Thoracic aorta (tissue), 2 donors: ENCODE measurements at regions not wholly inside any gene's neighbourhood (a gene's known extent, or its start where the extent isn't known, plus 50 kb on each side); places are given as distances from the start of the nearest gene placed in this dataset.

Source experiments
- ATAC-seq: fragments of 150-250 bp; one replicate; pipeline ENCODE4 v1.8.0; 2017; ENCODE audit warnings: low read depth; ENCODE audit not compliant: insufficient number of reproducible peaks, low FRiP score
- DNase-seq: peaks from one replicate; pipeline ENCODE4 v3.0.0-alpha.2; 2020; ENCODE audit warnings: low spot score
- H3K27ac ChIP-seq, 2 donors: fragments of 200-600 bp; sonication (generic); 1 replicate in 1 of 2; 2 replicates in 1 of 2; pipeline ENCODE4 v1.5.1; 2016; ENCODE audit warnings: mild to moderate bottlenecking in 2 of 2, moderate library complexity in 2 of 2
- H3K27me3 ChIP-seq: fragments of 200-600 bp; sonication (generic); replicated peaks from 2 replicates; pipeline ENCODE4 v1.6.0; 2016; ENCODE audit warnings: mild to moderate bottlenecking; ENCODE audit not compliant: insufficient read depth
- H3K36me3 ChIP-seq: fragments of 200-600 bp; sonication (generic); one replicate; pipeline ENCODE4 v1.5.1; 2016
- H3K4me1 ChIP-seq, 2 donors: fragments of 200-600 bp; sonication (generic); 1 replicate in 1 of 2; 2 replicates in 1 of 2; pipeline versions ENCODE4 v1.5.1 to v1.6.0; 2016; ENCODE audit warnings: low read depth in 2 of 2, mild to moderate bottlenecking in 1 of 2; ENCODE audit not compliant: control insufficient read depth in 1 of 2
- H3K4me3 ChIP-seq: fragments of 200-600 bp; sonication (generic); 2 replicates; pipeline ENCODE4 v1.5.1; 2016; ENCODE audit warnings: mild to moderate bottlenecking
- H3K9me3 ChIP-seq: fragments of 200-600 bp; sonication (generic); 2 replicates; pipeline ENCODE4 v1.5.1; 2016
- TF ChIP-seq, protein P1 (sequence below): fragments of 200-600 bp; sonication (generic); IDR thresholded peaks from one replicate; pipeline ENCODE4 v1.5.1; 2019; ENCODE audit warnings: antibody characterized with exemption

DNA sequence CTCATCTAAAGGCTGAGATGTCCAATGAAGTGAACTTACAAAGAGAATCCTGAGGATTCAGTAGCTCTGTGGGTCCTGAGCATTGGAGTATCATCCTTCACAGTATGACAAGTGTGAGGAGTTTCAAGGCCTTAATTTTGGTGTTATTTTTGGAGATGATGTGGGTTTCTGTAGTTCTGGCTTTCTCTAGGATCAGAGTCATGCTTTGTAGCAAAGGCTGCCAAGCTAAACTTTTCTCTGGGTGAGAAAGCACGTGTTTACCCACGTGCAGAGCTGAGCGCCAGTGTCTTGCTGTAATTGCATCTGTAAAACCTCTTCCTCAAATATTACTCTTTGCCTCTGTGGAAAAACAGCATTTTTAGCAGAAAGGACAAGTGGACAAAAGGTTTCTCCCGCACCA is 387.8 kb upstream of the LYPLAL1 start:
- Histone ChIP-seq H3K4me1 (peaks cover 4 to 11% of the 10 kb centered on the region in 2 donors), H3K27ac (no peak overlapping the region), H3K4me3 (peak overlapping the region; percentile 39), H3K27me3 (no peaks in the 10 kb centered on the region), H3K9me3 (no peaks in the 10 kb centered on the region), H3K36me3 (no peaks in the 10 kb centered on the region)
- DNase-seq (peak; percentile 3), ATAC-seq (peak; percentile 25)
- TF ChIP-seq, protein P1, sequence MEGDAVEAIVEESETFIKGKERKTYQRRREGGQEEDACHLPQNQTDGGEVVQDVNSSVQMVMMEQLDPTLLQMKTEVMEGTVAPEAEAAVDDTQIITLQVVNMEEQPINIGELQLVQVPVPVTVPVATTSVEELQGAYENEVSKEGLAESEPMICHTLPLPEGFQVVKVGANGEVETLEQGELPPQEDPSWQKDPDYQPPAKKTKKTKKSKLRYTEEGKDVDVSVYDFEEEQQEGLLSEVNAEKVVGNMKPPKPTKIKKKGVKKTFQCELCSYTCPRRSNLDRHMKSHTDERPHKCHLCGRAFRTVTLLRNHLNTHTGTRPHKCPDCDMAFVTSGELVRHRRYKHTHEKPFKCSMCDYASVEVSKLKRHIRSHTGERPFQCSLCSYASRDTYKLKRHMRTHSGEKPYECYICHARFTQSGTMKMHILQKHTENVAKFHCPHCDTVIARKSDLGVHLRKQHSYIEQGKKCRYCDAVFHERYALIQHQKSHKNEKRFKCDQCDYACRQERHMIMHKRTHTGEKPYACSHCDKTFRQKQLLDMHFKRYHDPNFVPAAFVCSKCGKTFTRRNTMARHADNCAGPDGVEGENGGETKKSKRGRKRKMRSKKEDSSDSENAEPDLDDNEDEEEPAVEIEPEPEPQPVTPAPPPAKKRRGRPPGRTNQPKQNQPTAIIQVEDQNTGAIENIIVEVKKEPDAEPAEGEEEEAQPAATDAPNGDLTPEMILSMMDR: no peak

DNA sequence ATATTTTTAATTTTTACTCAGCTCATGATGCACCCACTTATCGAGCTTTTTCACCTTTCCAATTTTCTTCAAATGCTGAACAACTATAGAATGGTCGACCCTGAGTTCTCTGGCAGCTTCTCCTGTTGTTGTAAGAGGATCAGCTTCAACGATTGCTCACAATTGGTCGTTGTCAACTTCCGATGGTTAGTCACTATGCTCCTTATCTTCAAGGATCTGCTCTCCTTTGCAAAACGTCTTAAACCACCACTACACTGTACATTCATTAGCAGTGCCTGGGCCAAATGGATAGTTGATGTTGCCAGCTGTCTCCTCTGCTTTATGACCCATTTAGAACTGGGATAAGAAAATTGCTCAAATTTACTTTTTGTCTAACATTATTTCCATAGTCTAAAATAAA is 385.9 kb upstream of the LYPLAL1 start:
- no peak for ATAC-seq
- peaks cover 4 to 11% of the 10 kb centered on the region in 2 donors for H3K4me1 ChIP-seq
- no peaks in the 10 kb centered on the region for H3K27me3 ChIP-seq
- H3K9me3 ChIP-seq: no peaks in the 10 kb centered on the region
- DNase-seq: no peak
- TF ChIP-seq, protein P1: no peak
- no peak overlapping the region for H3K27ac ChIP-seq
- no peaks in the 10 kb centered on the region for H3K36me3 ChIP-seq
- H3K4me3 ChIP-seq: no peak overlapping the region

DNA sequence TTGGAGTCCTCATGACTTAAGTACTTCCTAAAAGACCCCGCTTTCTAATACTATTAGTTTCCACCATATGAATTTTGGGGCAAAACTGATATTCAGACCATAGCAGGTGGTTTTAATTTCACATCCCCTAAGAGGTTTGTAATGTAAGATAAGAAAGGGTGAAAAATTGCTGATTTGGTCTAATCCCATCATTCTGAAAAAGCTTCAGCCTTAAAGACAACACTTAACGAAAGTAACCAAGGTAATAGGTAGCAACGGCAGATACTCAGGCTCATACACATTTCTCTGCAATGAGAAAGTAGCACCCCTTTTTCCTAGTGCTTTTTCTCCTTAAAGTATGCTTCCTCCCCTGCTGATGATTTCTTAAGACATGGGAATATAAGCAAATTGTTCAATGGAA is 376.9 kb upstream of the LYPLAL1 start:
- DNase-seq (no peak), ATAC-seq (no peak)
- no peaks in the 10 kb centered on the region for H3K9me3 ChIP-seq
- H3K4me1 ChIP-seq: no peaks in the 10 kb centered on the region
- no peak overlapping the region for H3K4me3 ChIP-seq
- no peaks in the 10 kb centered on the region for H3K36me3 ChIP-seq
- H3K27me3 ChIP-seq: no peaks in the 10 kb centered on the region
- H3K27ac ChIP-seq: no peak overlapping the region
- TF ChIP-seq, protein P1: no peak

DNA sequence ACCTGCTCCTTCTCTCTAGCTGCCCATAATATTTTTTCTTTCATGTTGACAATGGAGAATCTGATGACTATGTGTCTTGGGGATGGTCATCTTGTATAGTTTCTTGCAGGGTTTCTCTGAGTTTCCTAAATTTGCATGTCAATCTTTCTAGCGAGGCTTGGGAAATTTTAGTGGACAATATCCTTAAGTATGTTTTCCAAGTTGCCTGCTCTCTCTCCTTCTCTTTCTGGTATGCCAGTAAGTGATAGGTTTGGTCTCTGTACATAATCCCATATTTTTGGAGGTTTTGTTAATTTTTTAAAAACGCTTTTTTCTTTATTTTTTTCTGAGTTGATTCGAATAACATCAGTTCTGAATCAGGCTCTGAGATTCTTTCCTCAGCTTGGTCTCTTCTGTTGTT is 370.9 kb upstream of the LYPLAL1 start:
- Histone ChIP-seq H3K27ac (no peak overlapping the region), H3K36me3 (no peaks in the 10 kb centered on the region), H3K9me3 (no peaks in the 10 kb centered on the region), H3K4me1 (no peaks in the 10 kb centered on the region), H3K27me3 (no peaks in the 10 kb centered on the region), H3K4me3 (no peak overlapping the region)
- TF ChIP-seq, protein P1: no peak
- ATAC-seq (no peak), DNase-seq (no peak)

DNA sequence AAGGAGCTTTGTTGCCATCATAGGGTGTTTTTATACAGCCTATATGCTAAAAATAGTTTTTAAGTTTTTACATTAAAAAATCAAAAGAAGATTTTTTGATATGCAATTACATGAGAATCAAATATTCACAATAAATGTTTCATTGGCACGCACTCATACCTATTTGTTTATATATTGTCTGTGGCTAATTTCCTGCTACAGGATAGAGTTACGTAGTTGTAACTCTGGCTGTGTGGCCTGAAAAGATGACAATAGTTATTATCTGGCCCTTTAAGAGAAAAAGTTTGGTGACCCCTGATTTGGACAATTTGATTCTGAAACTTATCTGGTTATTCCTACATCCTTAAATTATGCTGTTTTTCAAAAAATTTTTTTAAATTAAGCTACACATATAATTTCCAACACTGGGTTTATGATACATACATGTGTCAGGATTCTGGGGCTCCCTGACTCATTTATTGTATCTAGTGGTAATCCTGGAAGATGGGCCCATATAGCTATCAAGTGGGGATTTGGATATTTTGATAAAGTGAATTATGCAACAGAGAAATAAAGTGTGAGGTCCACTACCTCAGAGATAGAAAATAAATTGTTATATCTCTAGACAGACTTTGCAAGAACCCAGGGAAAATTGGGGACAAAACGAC is 370.2 kb upstream of the LYPLAL1 start:
- ATAC-seq (no peak), DNase-seq (no peak)
- H3K27ac ChIP-seq: no peak overlapping the region
- H3K4me3 ChIP-seq: no peak overlapping the region
- TF ChIP-seq, protein P1: no peak
- no peaks in the 10 kb centered on the region for H3K9me3 ChIP-seq
- no peaks in the 10 kb centered on the region for H3K27me3 ChIP-seq
- H3K4me1 ChIP-seq: no peaks in the 10 kb centered on the region
- H3K36me3 ChIP-seq: no peaks in the 10 kb centered on the region
